ENCODE measurements at regions not wholly inside any gene's neighbourhood (a gene's known extent, or its start where the extent isn't known, plus 50 kb on each side); places are given as distances from the start of the nearest gene placed in this dataset.

GRCh38 chrX:137427816-137428215, 138.1 kb upstream of the ZIC3 start:
- no peak overlapping the region for H3K27ac ChIP-seq (ENCODE audit: low read length)
- H3K27me3 ChIP-seq (ENCODE audit: insufficient read depth, low read depth, low read length), result peaks cover 71% of the 10 kb centered on the region
- no peaks in the 10 kb centered on the region for H3K79me2 ChIP-seq (replicated peaks; ENCODE audit: insufficient read depth, low read length)
- no peak overlapping the region for H3K4me2 ChIP-seq (ENCODE audit: low read length)
- H3K9me2 ChIP-seq (ENCODE audit: insufficient read depth, low read length), result no peaks in the 10 kb centered on the region
- H3F3A ChIP-seq (ENCODE audit: insufficient read depth, low read length, poor library complexity, severe bottlenecking), result no peaks in the 10 kb centered on the region
- H3K9me3 ChIP-seq (ENCODE audit: low read length), result no peaks in the 10 kb centered on the region
- H3K36me3 ChIP-seq (ENCODE audit: insufficient read depth, low read length), result no peaks in the 10 kb centered on the region
- no peak overlapping the region for H3K9ac ChIP-seq (ENCODE audit: low read length)
- no peak overlapping the region for H3K4me3 ChIP-seq (ENCODE audit: low read length)
- H4K20me1 ChIP-seq (ENCODE audit: insufficient read depth), result no peaks in the 10 kb centered on the region
- TF ChIP-seq SMC3 (conservative IDR thresholded peaks at IDR 0.05; ENCODE audit: poor library complexity), result no peak
- no peak for TF ChIP-seq EZH2 (IDR thresholded peaks at IDR 0.05; ENCODE audit: borderline replicate concordance, insufficient read depth, low read length, poor library complexity, severe bottlenecking)
- no peak for TF ChIP-seq MXI1 (conservative IDR thresholded peaks at IDR 0.05; ENCODE audit: poor library complexity, severe bottlenecking)
- no peak for TF ChIP-seq EP300 (conservative IDR thresholded peaks at IDR 0.05; ENCODE audit: poor library complexity, severe bottlenecking)
- no peak for TF ChIP-seq TAF1 (IDR thresholded peaks at IDR 0.05; ENCODE audit: low read depth)
- TF ChIP-seq REST (IDR thresholded peaks at IDR 0.05; ENCODE audit: borderline replicate concordance), result no peak
- TF ChIP-seq RAD21 (conservative IDR thresholded peaks at IDR 0.05), result no peak
- no peak for TF ChIP-seq CTCF (IDR thresholded peaks at IDR 0.05; ENCODE audit: poor library complexity, severe bottlenecking)
- no peak for TF ChIP-seq POLR2AphosphoS5 (IDR thresholded peaks at IDR 0.05)
- no peak overlapping the region for H2AFZ ChIP-seq (ENCODE audit: low read depth, low read length)

- Histone ChIP-seq H3K27me3 (ENCODE audit: insufficient read depth, low read depth, low read length) (peaks cover 71% of the 10 kb centered on the region), H3F3A (ENCODE audit: insufficient read depth, low read length, poor library complexity, severe bottlenecking) (no peaks in the 10 kb centered on the region), H4K20me1 (ENCODE audit: insufficient read depth) (no peaks in the 10 kb centered on the region), H3K36me3 (ENCODE audit: insufficient read depth, low read length) (no peaks in the 10 kb centered on the region), H3K4me2 (ENCODE audit: low read length) (no peak overlapping the region), H3K27ac (ENCODE audit: low read length) (no peak overlapping the region), H3K9me3 (ENCODE audit: low read length) (no peaks in the 10 kb centered on the region), H3K79me2 (replicated peaks; ENCODE audit: insufficient read depth, low read length) (no peaks in the 10 kb centered on the region), H3K4me3 (ENCODE audit: low read length) (no peak overlapping the region), H3K9ac (ENCODE audit: low read length) (no peak overlapping the region), H2AFZ (ENCODE audit: low read depth, low read length) (no peak overlapping the region), H3K9me2 (ENCODE audit: insufficient read depth, low read length) (no peaks in the 10 kb centered on the region)
- no peak for TF ChIP-seq CTCF (IDR thresholded peaks at IDR 0.05; ENCODE audit: poor library complexity, severe bottlenecking)
- no peak for TF ChIP-seq SMC3 (conservative IDR thresholded peaks at IDR 0.05; ENCODE audit: poor library complexity)
- no peak for TF ChIP-seq EZH2 (IDR thresholded peaks at IDR 0.05; ENCODE audit: borderline replicate concordance, insufficient read depth, low read length, poor library complexity, severe bottlenecking)
- TF ChIP-seq REST (IDR thresholded peaks at IDR 0.05; ENCODE audit: borderline replicate concordance), result no peak
- TF ChIP-seq TAF1 (IDR thresholded peaks at IDR 0.05; ENCODE audit: low read depth), result no peak
- no peak for TF ChIP-seq MXI1 (conservative IDR thresholded peaks at IDR 0.05; ENCODE audit: poor library complexity, severe bottlenecking)
- no peak for TF ChIP-seq POLR2AphosphoS5 (IDR thresholded peaks at IDR 0.05)
- TF ChIP-seq EP300 (conservative IDR thresholded peaks at IDR 0.05; ENCODE audit: poor library complexity, severe bottlenecking), result no peak
- TF ChIP-seq RAD21 (conservative IDR thresholded peaks at IDR 0.05), result no peak
These were observed 138.5 kb upstream of the ZIC3 start for GRCh38 chrX:137427426-137427778.

Data from neural cell (in vitro differentiated cells).